MCF 10A (cell line): ENCODE measurements at regions not wholly inside any gene's neighbourhood (a gene's known extent, or its start where the extent isn't known, plus 50 kb on each side); places are given as distances from the start of the nearest gene placed in this dataset.
"Not testable (repeated sequence)": the region's sequence is repeated elsewhere in the genome, so short reads cannot be mapped to it uniquely, and the experiment has no call there.

ENCODE experiments used
- BruUV-seq: library from RNA; stranded (reverse); fragments of 400-500 nt; replicated peaks from 2 replicates; lab custom pipeline; 2021; lab: Mats Ljungman, UMichigan
- CTCF ChIA-PET: fragments of 300-600 bp; sonication (Branson Sonifier 250); formaldehyde crosslinking; extraction: SDS; loops from one replicate; lab custom pipeline; 2021; ENCODE audit warnings: antibody characterized with exemption, inconsistent platforms; lab: Yijun Ruan, JAX
- POLR2A ChIA-PET: fragments of 300-600, 350-650 bp; sonication (Branson Sonifier 250); formaldehyde crosslinking; extraction: SDS; loops from one replicate; lab custom pipeline; 2020; ENCODE audit warnings: antibody characterized with exemption, inconsistent platforms; lab: Yijun Ruan, JAX
- DNase-seq: peaks from one replicate; pipeline ENCODE4 v3.0.0-alpha.2; 2018; ENCODE audit not compliant: unreplicated experiment
- H3K27ac Mint-ChIP-seq: one replicate; pipeline ENCODE4 v1.8.0; 2022; ENCODE audit warnings: mild to moderate bottlenecking, low read depth, mixed read lengths; ENCODE audit not compliant: unreplicated experiment
- H3K27me3 Mint-ChIP-seq: one replicate; pipeline ENCODE4 v1.8.0; 2022; ENCODE audit warnings: mixed read lengths; ENCODE audit not compliant: insufficient read depth, unreplicated experiment
- H3K36me3 Mint-ChIP-seq: one replicate; pipeline ENCODE4 v1.8.0; 2022; ENCODE audit warnings: mild to moderate bottlenecking, moderate library complexity, mixed read lengths; ENCODE audit not compliant: insufficient read depth, unreplicated experiment
- H3K4me1 Mint-ChIP-seq: one replicate; pipeline ENCODE4 v1.8.0; 2022; ENCODE audit warnings: mixed read lengths; ENCODE audit not compliant: insufficient read depth, unreplicated experiment
- H3K4me3 Mint-ChIP-seq: one replicate; pipeline ENCODE4 v1.8.0; 2022; ENCODE audit warnings: mild to moderate bottlenecking, moderate library complexity, mixed read lengths; ENCODE audit not compliant: unreplicated experiment
- H3K9me3 Mint-ChIP-seq: one replicate; pipeline ENCODE4 v1.8.0; 2022; ENCODE audit warnings: mixed read lengths; ENCODE audit not compliant: unreplicated experiment
- intact Hi-C: fragments of 100-400 bp; cut with micrococcal nuclease; formaldehyde crosslinking; loops from 2 replicates; pipeline ENCODE4 v1.14.1; 2022
- TF ChIP-seq, protein P1 (sequence below): fragments of 200-600 bp; IDR thresholded peaks from one replicate; pipeline ENCODE4 v1.8.0; 2022; ENCODE audit warnings: antibody characterized with exemption, mild to moderate bottlenecking; ENCODE audit not compliant: unreplicated experiment

DNA sequence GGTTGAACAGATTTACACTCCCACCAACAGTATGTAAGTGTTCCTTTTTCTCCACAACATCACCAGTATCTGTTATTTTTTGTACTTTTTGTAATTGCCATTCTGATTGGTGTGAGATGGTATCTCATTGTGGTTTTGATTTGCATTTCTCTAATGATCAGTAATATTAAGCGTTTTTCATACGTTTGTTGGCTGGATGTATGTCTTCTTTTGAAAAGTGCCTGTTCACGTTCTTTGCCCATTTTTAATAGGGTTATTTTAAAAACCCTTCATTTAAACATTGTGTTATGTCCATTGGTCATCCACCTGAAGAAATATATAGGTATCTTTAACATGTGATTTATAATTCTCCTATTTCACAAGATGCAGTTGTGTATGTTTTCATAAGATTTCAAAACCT lies 291.3 kb downstream of the SEMA3D start:
- H3K9me3 Mint-ChIP-seq, result no peaks in the 10 kb centered on the region
- H3K27ac Mint-ChIP-seq, result no peak overlapping the region
- ChIA-PET CTCF (interaction anchor here (0.9 kb wide), 1 partner anchor 95 kb away, joined by 3 read pairs; no protein-coding TSS in a partner anchor), POLR2A (no interaction called here)
- intact Hi-C loops, result no loop called here
- H3K4me1 Mint-ChIP-seq, result no peaks in the 10 kb centered on the region
- H3K4me3 Mint-ChIP-seq, result no peak overlapping the region
- DNase-seq, result no peak
- BruUV-seq, result no TSS peak
- no peaks in the 10 kb centered on the region for H3K27me3 Mint-ChIP-seq
- TF ChIP-seq, protein P1, sequence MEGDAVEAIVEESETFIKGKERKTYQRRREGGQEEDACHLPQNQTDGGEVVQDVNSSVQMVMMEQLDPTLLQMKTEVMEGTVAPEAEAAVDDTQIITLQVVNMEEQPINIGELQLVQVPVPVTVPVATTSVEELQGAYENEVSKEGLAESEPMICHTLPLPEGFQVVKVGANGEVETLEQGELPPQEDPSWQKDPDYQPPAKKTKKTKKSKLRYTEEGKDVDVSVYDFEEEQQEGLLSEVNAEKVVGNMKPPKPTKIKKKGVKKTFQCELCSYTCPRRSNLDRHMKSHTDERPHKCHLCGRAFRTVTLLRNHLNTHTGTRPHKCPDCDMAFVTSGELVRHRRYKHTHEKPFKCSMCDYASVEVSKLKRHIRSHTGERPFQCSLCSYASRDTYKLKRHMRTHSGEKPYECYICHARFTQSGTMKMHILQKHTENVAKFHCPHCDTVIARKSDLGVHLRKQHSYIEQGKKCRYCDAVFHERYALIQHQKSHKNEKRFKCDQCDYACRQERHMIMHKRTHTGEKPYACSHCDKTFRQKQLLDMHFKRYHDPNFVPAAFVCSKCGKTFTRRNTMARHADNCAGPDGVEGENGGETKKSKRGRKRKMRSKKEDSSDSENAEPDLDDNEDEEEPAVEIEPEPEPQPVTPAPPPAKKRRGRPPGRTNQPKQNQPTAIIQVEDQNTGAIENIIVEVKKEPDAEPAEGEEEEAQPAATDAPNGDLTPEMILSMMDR, result no peak
- H3K36me3 Mint-ChIP-seq, result no peaks in the 10 kb centered on the region

DNA sequence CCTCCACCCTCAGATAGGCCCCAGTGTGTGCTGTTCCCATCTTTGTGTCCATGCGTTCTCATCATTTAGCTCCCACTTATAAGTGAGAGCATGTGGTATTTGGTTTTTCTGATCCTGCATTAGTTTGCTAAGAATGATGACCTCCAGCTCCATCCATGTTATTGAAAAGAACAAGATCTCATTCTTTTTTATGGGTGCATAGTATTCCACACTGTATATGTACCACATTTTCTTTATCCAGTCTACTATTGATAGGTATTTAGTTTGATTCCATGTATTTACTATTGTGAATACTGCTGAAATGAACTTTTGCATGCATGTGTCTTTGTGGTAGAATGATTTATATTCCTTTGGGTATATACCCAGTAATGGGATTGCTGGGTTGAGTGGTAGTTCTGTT lies 303.3 kb downstream of the SEMA3D start:
- POLR2A ChIA-PET, H3K36me3 Mint-ChIP-seq, H3K4me3 Mint-ChIP-seq, H3K4me1 Mint-ChIP-seq, H3K27me3 Mint-ChIP-seq, H3K9me3 Mint-ChIP-seq, intact Hi-C loops, H3K27ac Mint-ChIP-seq, DNase-seq, CTCF ChIA-PET, BruUV-seq: not testable (repeated sequence)

DNA sequence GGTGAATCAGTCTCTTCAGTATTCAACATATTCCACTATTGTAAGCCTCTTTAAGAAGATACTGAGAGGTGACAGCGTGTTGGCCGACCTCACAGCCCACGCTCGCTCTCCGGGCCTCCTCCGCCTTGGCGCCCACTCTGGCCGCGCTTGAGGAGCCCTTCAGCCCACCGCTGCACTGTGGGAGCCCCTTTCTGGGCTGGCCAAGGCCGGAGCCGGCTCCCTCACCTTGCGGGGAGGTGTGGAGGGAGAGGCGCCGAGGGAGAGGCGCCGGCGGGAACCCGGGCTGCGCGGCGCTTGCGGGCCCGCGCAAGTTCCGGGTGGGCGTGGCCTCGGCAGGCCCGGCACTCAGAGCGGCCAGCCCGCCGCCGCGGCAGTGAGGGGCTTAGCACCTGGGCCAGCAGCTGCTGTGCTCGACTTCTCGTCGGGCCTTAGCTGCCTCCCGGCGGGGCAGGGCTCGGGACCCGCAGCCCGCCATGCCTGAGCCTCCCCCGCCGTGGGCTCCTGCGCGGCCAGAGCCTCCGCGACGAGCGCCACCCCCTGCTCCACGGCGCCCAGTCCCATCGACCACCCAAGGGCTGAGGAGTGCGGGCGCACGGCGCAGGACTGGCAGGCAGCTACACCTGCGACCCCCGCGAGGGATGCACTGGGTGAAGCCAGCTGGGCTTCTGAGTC lies 306.4 kb downstream of the SEMA3D start:
- POLR2A ChIA-PET, result interaction anchor here (0.6 kb wide), 1 partner anchor 288 kb away, joined by 3 read pairs; no protein-coding TSS in a partner anchor
- H3K36me3 Mint-ChIP-seq, DNase-seq, H3K4me3 Mint-ChIP-seq, H3K4me1 Mint-ChIP-seq, H3K27ac Mint-ChIP-seq, CTCF ChIA-PET, H3K9me3 Mint-ChIP-seq, BruUV-seq, H3K27me3 Mint-ChIP-seq, intact Hi-C loops: not testable (repeated sequence)

DNA sequence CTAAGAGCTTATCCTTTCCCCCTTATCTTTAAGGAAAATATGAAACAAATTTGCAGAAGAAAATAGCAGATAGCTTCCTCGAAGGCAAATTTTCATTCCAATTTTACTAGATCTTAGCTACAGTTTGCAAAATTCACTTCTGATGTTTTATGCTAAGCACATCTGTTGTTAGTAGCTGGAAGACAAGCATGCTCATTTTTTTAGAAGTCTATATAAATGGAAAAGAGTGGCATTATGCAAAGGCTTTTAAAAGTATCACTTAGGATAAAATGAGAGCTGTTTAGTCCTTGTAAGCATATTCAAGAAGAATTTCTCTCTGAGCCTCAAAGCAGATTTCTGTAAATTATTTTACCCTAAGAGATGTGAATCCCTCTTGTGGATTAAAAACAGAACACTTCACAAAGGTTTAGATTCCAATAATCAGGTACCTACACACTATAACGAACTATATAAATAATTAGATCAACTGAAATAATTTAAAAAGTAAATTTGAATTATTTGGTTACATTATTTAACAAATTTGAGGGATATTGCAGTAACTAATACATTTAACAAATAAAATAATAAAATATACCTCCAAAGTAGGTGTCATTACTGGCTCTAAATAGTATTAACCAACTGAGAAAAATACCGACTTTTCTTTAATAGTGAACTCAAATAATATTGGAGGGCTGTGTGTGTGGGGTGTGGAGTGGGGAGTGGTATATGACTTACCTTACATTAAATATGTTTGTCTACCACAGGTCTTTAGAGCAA lies 307.1 kb downstream of the SEMA3D start:
- H3K27me3 Mint-ChIP-seq, result no peaks in the 10 kb centered on the region
- ChIA-PET CTCF (no interaction called here), POLR2A (no interaction called here)
- H3K4me3 Mint-ChIP-seq, result no peak overlapping the region
- no TSS peak for BruUV-seq
- no peak overlapping the region for H3K27ac Mint-ChIP-seq
- intact Hi-C loops, result no loop called here
- H3K36me3 Mint-ChIP-seq, result no peaks in the 10 kb centered on the region
- peaks cover under 1% of the 10 kb centered on the region for H3K9me3 Mint-ChIP-seq
- H3K4me1 Mint-ChIP-seq, result no peaks in the 10 kb centered on the region
- TF ChIP-seq, protein P1, result no peak
- DNase-seq, result no peak

DNA sequence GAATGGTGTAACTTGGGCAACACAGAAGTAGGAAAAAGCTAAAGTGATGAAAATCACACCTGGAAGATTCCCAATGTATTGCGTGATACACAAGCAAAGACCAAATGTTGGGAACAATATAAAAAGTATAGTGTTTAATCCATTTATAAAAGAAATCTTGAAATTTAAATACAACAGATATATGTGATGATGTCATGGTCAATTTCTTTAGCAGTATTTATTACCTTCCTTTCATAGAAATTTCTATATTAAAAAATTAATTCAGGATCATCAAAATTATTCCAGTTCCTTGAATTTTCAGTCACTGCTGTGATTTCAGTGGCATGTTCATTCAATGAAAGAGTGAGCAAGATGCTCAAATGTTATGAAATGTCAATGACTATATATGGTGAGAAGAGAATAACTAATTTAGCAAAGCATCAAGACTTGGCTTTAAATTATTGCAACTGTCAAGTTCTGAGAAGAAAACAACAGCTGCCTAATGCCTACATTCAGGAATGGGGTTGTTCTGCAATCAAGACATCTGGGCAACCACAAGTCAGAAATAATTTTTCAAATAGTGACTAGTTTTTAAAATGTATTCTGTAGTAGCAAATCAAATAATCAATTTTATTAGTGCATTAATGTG lies 308.8 kb downstream of the SEMA3D start:
- BruUV-seq, result no TSS peak
- intact Hi-C loops, result no loop called here
- Mint-ChIP-seq H3K36me3 (no peaks in the 10 kb centered on the region), H3K4me1 (no peaks in the 10 kb centered on the region), H3K27me3 (no peaks in the 10 kb centered on the region), H3K9me3 (peaks cover 7% of the 10 kb centered on the region), H3K27ac (no peak overlapping the region), H3K4me3 (no peak overlapping the region)
- POLR2A ChIA-PET, result no interaction called here
- TF ChIP-seq, protein P1, result no peak
- CTCF ChIA-PET, result interaction anchor here (0.7 kb wide), 1 partner anchor 10 kb away, joined by 3 read pairs; no protein-coding TSS in a partner anchor
- no peak for DNase-seq
